Posterior cingulate gyrus (tissue), 11 donors: ENCODE measurements at regions not wholly inside any gene's neighbourhood (a gene's known extent, or its start where the extent isn't known, plus 50 kb on each side); places are given as distances from the start of the nearest gene placed in this dataset.
A peak's percentile ranks its signal among the peaks of the same experiment; 100 is the strongest.
"Not testable (repeated sequence)": the region's sequence is repeated elsewhere in the genome, so short reads cannot be mapped to it uniquely, and the experiment has no call there.

ENCODE experiments used
- DNase-seq, 10 donors: peaks; one replicate each; pipeline versions ENCODE4 v3.0.0 to v3.0.0-alpha.2; 2020 to 2021; ENCODE audit warnings: mixed read lengths in 3 of 10
- intact Hi-C: fragments of 100-400 bp; cut with DNase I; formaldehyde crosslinking; loops from one replicate; pipeline ENCODE4 v1.15.1; 2023

GRCh38 chr16:85232369-85233142, 120.3 kb upstream of the CIBAR2 start:
- no peak for DNase-seq
- intact Hi-C loops: loop anchor here (10.0 kb wide), 1 partner anchor 118 kb away; the partner anchor contains the start of gene CIBAR2

- DNase-seq: no peak
- intact Hi-C loops: loop anchor here (10.0 kb wide), 1 partner anchor 119 kb away; the partner anchor contains the start of gene CIBAR2
Observed at GRCh38 chr16:85233516-85233915, 121.2 kb upstream of the CIBAR2 start.

DNA sequence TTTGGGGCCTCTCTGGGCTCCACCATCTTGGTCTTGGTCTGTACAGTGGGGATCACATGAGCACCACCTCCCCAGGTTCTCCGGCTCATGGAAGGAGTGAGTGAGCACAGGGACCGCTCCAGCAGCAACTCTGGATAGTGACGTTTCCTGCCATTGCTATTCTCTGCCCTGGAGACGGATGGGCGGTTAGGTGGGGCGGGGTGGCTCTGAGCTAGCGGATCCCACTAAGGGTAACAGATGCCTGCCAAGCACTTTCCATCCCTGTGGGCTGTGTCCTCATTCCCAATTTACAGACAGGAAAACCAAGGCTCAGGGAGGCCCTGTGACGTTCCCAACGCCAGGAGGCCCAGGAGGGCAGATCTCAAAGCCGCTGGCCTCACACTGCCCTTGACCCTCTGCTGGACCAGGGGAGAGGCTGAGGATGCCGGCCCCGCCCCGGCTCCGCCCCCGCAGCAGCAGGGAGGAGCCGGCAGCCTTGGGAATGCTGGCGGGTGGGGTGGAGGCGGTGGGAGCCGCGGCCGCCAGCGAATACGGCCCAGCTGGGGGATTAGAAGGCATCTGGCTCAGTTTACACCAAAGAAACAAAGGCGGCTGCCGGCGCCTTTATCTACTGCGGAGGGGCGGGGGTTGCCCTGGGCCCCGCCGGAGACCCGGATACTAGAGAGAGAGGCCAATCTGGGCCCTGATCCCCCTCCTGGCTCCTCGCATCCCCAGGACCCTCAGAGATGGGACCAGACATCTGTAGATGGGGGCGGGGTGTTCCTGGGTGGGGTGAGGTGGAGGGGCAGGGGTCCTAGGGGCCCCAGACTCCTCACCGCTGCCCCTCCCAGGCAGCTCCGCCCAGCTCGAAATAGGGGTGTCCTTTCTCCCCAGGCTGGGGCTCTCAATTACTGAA, 122.3 kb upstream of the CIBAR2 start:
- no peak for DNase-seq
- intact Hi-C loops: loop anchor here (10.0 kb wide), 1 partner anchor 120 kb away; the partner anchor contains the start of gene CIBAR2

GRCh38 chr16:85235991-85236817, 123.9 kb upstream of the CIBAR2 start:
- DNase-seq: no peak
- intact Hi-C loops: loop anchor here (10.0 kb wide), 1 partner anchor 121 kb away; the partner anchor contains the start of gene CIBAR2

DNA sequence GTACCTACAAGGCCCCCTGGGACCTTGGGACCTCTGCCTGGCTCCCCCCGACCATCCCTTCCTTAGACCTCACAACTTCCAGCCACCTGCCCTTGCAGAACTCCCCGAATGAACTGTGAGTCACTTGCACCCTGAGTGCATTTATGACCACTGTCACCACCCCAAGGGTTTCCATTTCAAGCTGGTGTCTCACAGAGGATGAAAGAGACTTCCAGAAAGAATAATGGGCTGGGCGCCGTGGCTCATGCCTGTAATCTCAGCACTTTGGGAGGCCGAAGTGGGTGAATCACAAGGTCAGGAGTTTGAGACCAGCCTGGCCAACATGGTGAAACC, 124.5 kb upstream of the CIBAR2 start:
- intact Hi-C loops: loop anchor here (10.0 kb wide), 1 partner anchor 122 kb away; the partner anchor contains the start of gene CIBAR2
- no peak for DNase-seq

DNA sequence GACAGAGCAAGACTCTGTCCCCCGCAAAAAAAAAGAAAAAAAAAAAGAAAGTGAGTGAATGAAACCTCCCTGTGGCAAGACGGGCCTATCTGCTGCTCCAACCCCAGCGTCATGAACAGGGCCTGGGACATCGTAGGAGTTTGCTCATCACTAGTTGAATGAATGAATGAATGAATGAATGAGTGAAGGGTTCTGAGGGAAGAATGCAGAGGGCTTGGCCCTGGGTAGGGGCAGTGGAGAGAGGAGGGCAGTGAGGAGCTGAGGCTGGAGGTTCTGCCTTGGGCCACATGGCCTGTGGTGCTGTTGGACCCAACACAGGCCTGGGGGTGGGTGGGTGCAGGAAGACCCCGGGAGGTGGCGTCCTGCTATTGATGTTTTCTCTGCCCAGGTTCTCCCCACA, 125.5 kb upstream of the CIBAR2 start:
- intact Hi-C loops: loop anchor here (10.0 kb wide), 1 partner anchor 123 kb away; the partner anchor contains the start of gene CIBAR2
- DNase-seq: no peak

DNA sequence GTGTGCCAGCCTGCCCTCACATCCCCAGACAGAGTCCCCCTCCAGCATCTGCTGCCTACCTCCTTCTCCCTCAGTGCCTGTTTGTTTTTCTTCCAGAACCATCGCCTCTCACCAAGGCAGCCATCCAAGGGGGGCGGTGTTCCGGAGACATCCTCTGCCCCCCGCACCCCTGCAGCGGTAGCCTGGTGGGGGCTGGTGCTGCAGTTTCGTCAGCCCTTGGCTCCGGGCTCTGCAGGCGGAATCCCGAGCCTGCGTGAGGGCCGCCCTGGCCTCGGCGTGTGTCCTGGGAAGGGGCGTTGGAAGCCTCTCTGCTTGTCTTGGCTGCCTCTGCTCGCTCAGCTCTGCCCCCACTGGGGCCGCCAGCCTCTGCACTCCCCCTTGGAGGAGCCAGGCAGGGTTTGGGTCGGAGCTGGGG, 126.0 kb upstream of the CIBAR2 start:
- intact Hi-C loops: loop anchor here (10.0 kb wide), 1 partner anchor 123 kb away; the partner anchor contains the start of gene CIBAR2

GRCh38 chr16:85239239-85239638, 127.0 kb upstream of the CIBAR2 start:
- intact Hi-C loops: loop anchor here (10.0 kb wide), 1 partner anchor 124 kb away; the partner anchor contains the start of gene CIBAR2

More for the DNA sequence above, 126.0 kb upstream of the CIBAR2 start:
- peak in 9 of 10 donors; percentile 34 to 94 (median 63) for DNase-seq

GRCh38 chr16:85239871-85240270, 127.6 kb upstream of the CIBAR2 start:
- DNase-seq: no peak

More at GRCh38 chr16:85239239-85239638, 127.0 kb upstream of the CIBAR2 start:
- DNase-seq: no peak

DNA sequence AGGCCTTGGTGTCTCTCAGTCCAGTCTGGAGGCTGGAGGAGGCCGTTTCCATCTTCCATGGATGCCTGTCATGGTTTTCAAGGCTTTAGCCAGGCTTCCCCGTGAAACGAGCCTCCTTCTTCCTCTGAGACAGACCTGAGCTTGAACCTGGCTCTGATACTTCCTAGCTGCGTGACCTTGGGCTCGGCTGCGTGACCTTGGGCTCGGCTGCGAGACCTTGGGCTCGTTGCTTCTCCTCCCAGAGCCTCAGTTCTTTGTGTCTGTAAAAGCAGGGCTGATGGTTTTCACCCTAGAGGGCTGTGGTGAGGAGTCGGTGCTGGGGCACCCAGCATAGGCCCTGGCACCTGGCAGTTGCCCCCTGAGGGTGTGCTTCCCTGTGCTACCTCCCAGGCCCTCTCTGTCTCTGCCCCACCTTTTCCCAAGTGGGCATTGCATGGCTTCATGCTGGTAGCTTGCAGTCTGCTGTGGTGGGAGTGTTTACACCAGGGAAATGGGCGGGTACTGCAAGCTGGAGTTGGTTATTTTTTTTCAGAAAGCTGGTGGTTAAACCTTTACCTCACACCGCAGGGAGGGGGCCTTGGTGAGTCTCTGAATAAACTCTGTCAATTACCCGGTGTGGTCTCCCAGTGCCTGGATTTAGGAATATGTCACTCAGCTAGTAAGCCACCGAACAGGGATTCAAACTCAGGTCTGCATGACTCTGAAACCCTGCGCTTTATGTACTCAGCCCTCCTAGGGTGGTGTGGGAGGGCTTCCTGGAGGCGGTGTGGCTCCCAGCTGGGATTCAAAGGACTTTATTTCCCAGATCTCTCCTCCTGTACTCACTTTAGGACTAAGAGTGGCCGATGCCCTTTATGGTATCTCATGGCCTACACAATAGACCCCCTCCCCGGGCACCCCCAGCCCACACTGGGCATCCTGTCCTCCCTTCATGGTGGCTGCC, 129.0 kb upstream of the CIBAR2 start:
- no peak for DNase-seq
- intact Hi-C loops: no loop called here

More at GRCh38 chr16:85239871-85240270, 127.6 kb upstream of the CIBAR2 start:
- intact Hi-C loops: loop anchor here (10.0 kb wide), 1 partner anchor 125 kb away; the partner anchor contains the start of gene CIBAR2

DNA sequence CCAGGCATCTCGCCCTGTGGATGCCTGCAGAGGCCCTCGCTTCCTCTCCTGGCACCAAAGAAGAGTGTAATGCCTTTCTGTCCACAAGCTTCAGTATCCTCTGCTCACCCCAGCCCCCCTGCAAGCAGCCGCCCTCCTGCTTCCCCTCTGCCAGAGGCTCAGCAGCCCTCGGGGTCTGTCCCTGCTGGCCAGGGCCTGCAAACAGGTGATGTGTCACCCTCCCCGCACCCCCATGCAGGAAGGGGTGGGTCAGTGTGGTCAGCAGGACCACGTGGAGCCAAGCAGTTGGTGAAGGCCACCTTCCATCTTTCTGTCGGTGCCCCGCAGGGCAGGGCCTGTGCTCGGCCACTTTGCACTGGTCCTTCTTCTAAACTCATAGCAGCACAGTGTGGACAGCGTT, 129.9 kb upstream of the CIBAR2 start:
- intact Hi-C loops: no loop called here
- no peak for DNase-seq

DNA sequence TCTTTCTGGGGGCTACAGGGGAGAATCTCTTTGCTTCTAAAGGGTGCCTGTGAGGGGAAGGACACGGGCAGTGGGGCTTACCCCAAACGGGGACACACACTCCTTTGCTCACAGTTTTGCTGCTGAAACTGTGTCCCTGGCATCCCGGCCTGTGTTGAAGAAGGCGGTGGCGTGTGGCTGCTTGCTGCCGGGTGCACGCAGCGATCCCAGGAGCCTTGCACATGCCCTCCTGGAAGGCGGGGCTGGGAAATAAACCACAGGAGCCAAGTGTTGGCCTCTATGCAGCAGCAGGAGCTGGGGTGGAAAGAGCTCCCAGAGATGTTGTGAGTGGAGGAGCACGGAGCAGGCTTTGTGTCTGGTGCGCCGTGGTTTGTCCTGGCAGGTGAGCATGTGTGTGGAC, 131.0 kb upstream of the CIBAR2 start:
- intact Hi-C loops: no loop called here
- no peak for DNase-seq

DNA sequence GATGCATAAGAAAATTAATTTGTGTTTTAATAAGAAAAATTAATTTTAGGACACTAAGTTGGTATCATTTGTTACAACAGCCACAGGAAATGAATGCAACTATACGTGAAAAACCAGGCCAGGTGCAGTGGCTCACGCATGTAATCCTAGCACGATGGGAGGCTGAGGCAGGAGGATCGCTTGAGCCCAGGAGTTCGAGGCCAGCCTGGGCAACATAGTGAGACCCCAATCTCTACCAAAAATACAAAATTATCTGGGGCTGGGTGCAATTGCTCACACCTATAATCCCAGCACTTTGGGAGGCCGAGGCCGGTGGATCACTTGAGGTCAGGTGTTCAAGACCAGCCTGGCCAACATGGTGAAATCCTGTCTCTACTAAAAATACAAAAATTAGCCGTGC, 132.2 kb upstream of the CIBAR2 start:
- DNase-seq, intact Hi-C loops: not testable (repeated sequence)

DNA sequence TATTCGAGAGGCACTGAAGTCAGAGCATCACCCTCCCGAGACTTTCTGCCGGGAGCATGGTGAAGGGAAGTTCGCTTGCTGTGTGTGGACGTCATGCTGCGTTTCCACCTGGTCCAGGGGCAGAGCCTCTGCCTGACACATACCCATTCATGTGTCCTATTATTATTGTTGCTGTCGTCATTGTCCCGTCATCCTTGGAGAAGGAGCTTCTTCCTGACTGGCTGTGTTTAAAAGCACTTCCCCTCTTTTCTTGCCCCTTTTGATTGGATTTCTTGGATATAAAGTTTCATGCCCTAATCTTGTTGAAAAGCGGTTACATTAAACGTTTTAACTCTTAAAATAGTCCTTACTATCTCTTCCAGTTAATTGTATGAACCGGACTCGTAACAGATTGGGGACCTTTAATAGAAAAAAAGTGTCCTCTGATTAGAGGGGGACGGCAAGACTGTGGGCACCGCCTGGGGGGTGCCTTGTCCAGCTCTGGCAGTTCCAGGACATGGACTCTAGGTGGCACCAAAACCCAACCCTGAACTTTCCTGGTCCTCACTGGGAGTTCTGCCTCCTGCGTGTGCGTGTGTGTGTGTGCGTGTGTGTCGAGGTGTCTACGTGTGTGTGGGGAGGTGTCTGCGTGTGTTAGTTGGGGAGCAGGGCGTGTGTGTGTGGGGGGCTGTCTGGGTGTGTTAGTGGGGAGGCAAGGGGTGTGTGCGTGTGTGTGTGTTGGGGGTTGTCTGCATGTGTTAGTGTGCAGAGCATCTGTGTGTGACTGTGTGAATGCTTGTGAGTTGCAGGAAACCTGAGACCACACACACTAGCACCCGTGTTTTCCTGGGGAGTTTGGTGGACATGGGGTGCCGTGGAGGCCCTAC, 133.3 kb upstream of the CIBAR2 start:
- DNase-seq: peak in 8 of 10 donors; percentile 45 to 93 (median 64)
- intact Hi-C loops: loop anchor here (2.0 kb wide), 1 partner anchor 473 kb away; no protein-coding TSS in a partner anchor

DNA sequence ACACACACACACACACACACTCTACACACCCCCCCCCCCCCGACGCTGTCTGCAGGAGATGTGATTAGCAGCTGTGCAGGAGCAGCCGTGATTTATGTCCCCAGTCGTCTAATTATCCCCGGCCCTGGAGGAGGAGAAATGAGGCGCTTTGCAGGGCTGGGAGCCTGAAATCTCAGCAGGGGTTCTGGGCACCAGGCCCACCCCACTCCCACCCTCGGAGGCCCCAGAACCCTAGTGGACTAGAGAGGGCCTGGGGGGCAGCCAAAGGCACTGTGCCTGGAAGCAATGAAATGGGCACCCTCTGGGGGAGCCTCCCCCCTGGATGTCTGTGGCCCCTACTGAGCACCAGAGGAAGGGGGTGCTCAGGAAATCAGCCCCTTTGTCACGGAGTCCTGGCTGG, 134.2 kb upstream of the CIBAR2 start:
- no peak for DNase-seq
- intact Hi-C loops: loop anchor here (2.0 kb wide), 1 partner anchor 472 kb away; no protein-coding TSS in a partner anchor

DNA sequence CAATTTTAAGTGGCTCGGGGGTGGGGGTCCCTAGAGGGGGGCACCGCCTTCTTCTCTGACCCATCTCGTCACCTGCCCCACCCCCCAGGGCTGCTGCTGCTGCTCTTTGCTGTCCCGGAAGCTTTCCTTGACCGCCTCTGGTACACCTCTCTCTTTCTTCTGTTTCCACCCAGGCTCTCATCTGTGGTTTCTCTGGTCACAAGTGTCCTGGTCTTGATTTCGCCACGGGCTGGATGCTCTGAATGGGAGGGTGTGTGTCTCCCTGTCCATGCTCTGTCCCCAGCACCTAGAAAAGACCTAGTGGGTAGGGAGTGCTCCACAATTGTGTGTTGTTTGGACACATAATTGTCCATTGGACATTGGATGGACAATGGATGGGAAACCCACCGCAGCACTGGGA, 134.7 kb upstream of the CIBAR2 start:
- intact Hi-C loops: loop anchor here (2.0 kb wide), 1 partner anchor 472 kb away; no protein-coding TSS in a partner anchor
- DNase-seq: no peak

DNA sequence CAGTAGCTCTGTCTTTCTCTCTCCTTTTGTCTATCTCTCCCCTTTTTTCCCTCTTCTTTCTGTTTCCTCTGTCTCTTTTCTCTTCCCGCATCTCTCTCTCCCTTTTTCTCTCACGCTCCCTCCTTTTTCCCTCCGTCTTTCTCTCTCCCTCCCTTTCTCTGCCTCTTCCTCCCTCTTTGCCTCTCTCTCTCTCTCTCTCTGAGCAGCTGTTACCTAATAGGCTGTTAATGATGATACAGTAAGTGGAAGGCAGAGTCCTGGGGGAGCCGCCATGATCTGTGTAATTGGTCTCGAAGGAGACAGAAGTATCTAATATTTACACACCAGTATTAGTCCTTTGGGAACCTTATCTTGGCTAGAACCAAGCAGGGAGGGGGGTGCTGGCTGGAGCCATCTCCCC, 136.1 kb upstream of the CIBAR2 start:
- no peak for DNase-seq
- intact Hi-C loops: no loop called here

DNA sequence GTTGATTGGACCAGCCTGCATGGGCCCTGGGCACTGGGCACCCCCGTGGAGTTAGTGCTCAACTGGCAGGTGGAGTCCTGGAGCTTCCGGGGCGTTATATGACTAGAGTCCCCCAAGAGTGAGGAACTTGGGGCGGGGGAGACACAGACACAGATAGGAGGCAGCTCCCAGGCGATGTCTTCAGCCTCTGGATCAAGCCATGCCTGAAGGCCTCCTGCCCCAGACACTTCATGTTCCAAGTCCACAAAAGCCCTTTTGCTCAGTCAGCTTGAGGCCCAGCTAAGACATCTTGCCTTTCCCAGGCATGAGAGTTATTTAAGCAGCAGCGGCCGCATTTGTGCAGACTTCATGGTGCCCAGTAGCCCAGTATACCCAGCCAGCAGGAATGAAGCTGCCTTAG, 136.6 kb upstream of the CIBAR2 start:
- intact Hi-C loops: no loop called here
- DNase-seq: no peak
